ENCODE measurements at regions not wholly inside any gene's neighbourhood (a gene's known extent, or its start where the extent isn't known, plus 50 kb on each side); places are given as distances from the start of the nearest gene placed in this dataset.

GRCh38 chr15:69807721-69808120 is 290.0 kb downstream of the TLE3 start:
- Histone ChIP-seq H3K27me3 (ENCODE audit: low read depth) (peaks cover 4% of the 10 kb centered on the region), H3K4me1 (no peaks in the 10 kb centered on the region), H3K27ac (no peak overlapping the region), H3K9me3 (no peaks in the 10 kb centered on the region), H3K4me3 (no peak overlapping the region), H3K36me3 (no peaks in the 10 kb centered on the region)
- no peak for TF ChIP-seq CTCF (IDR thresholded peaks at IDR 0.05)
- ATAC-seq (peak; percentile 46 to 48), DNase-seq (peak; percentile 64)
- intact Hi-C loops (cut with DNase I) = no loop called here

- ATAC-seq (peak; percentile 27 to 59), DNase-seq (no peak)
- Histone ChIP-seq H3K36me3 (no peaks in the 10 kb centered on the region), H3K4me3 (no peak overlapping the region), H3K27ac (no peak overlapping the region), H3K27me3 (ENCODE audit: low read depth) (peaks cover 7% of the 10 kb centered on the region), H3K9me3 (no peaks in the 10 kb centered on the region), H3K4me1 (no peaks in the 10 kb centered on the region)
- TF ChIP-seq CTCF (IDR thresholded peaks at IDR 0.05) = no peak
- intact Hi-C loops (cut with DNase I) = no loop called here
Measured at GRCh38 chr15:69808756-69809155, 289.0 kb downstream of the TLE3 start.

- H3K27me3 ChIP-seq (ENCODE audit: low read depth) = peaks cover 11% of the 10 kb centered on the region
- no peak for DNase-seq
- H3K4me1 ChIP-seq = no peaks in the 10 kb centered on the region
- no peak for TF ChIP-seq CTCF (IDR thresholded peaks at IDR 0.05)
- no peaks in the 10 kb centered on the region for H3K9me3 ChIP-seq
- H3K4me3 ChIP-seq = no peak overlapping the region
- intact Hi-C loops (cut with DNase I) = no loop called here
- H3K27ac ChIP-seq = no peak overlapping the region
- no peaks in the 10 kb centered on the region for H3K36me3 ChIP-seq
- no peak for ATAC-seq
Measured at GRCh38 chr15:69809421-69809820, 288.3 kb downstream of the TLE3 start.

- Histone ChIP-seq H3K9me3 (no peaks in the 10 kb centered on the region), H3K27ac (no peak overlapping the region), H3K4me1 (no peaks in the 10 kb centered on the region), H3K4me3 (no peak overlapping the region), H3K27me3 (ENCODE audit: low read depth) (peaks cover 10% of the 10 kb centered on the region), H3K36me3 (no peaks in the 10 kb centered on the region)
- intact Hi-C loops (cut with DNase I) = no loop called here
- TF ChIP-seq CTCF (IDR thresholded peaks at IDR 0.05) = no peak
- DNase-seq (no peak), ATAC-seq (no peak)
Measured at GRCh38 chr15:69810431-69811354, 287.0 kb downstream of the TLE3 start.

GRCh38 chr15:69812861-69813261 is 284.9 kb downstream of the TLE3 start:
- Histone ChIP-seq H3K27me3 (ENCODE audit: low read depth) (peaks cover 6% of the 10 kb centered on the region), H3K27ac (no peak overlapping the region), H3K36me3 (no peaks in the 10 kb centered on the region), H3K9me3 (no peaks in the 10 kb centered on the region), H3K4me1 (no peaks in the 10 kb centered on the region), H3K4me3 (no peak overlapping the region)
- DNase-seq (no peak), ATAC-seq (peak in 1 of 2 donors; percentile 43)
- TF ChIP-seq CTCF (IDR thresholded peaks at IDR 0.05) = no peak
- intact Hi-C loops (cut with DNase I) = no loop called here
